HPDE6-E6E7 (cell line): ENCODE measurements at regions not wholly inside any gene's neighbourhood (a gene's known extent, or its start where the extent isn't known, plus 50 kb on each side); places are given as distances from the start of the nearest gene placed in this dataset.

Experiments used
- DNase-seq: peaks from one replicate; pipeline ENCODE4 v3.0.0; 2011; ENCODE audit warnings: missing footprints; ENCODE audit errors: extremely low spot score

- no peak for DNase-seq
Observed at GRCh38 chr14:49527221-49527620, 59.0 kb downstream of the RPS29 start.

GRCh38 chr14:49526101-49526500 lies 60.1 kb downstream of the RPS29 start:
- DNase-seq = no peak

DNA sequence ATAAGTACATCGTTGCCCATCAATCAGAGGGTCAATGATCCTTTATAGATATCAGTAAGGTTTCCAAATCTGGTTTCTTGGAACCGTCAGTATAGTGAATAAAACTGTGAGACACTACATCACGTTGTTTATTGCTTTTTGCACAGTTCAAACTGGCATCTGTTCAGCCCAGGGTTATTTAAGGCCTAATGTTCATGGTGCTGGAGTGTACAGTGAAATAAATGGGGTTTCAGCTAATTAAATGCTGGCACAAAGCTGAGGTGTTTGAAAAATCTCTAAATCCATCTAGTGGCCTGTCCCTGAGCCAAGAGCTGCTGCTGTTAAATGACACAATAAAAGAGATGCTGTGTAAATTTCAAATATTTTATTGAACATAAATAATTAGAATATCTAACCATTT lies 69.9 kb downstream of the RPS29 start:
- DNase-seq = no peak

- no peak for DNase-seq
Observed at GRCh38 chr14:49512571-49512970, 73.6 kb downstream of the RPS29 start.

DNA sequence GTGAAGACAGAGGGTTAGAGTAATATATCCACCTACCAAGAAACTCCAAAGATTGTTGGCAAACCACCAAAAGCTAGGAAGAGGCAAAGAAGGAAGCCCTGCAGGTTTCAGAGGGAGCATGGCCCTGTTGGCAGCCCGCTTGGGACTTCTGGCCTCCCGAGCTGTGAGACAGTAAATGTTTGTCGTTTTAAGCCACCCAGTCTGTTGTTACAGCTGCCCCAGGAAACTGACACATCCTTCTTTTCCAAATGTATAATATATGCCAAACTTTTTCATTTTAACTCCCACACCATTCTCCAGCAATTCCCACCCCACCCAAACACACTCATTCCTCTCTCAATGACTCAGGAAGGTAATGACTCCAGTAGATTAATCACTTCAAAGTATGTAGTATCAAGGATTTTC lies 74.0 kb downstream of the RPS29 start:
- peak; percentile 36 for DNase-seq

DNA sequence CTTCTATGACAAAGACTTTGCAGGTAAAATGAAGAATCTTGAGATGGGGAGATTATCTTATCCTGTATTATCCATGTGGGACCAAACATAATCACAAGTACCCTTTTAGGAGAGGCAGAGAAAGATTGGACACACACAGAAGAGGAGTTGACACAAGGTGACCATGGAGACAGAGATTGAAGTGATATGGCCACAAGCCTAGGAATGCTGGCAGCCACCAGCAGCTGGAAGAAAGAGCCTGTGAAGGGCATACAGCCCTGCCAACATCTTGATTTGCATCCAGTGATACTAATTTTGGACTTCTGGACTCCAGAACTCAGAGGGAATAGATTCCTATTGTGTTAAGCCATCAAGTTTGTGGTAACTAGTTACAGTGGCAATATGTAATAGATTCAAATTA lies 78.1 kb downstream of the RPS29 start:
- no peak for DNase-seq

- no peak for DNase-seq
Observed at GRCh38 chr14:49506650-49507049, 79.5 kb downstream of the RPS29 start.

GRCh38 chr14:49505041-49505766 lies 81.0 kb downstream of the RPS29 start:
- DNase-seq = no peak

GRCh38 chr14:49497725-49498348 lies 88.3 kb downstream of the RPS29 start:
- DNase-seq = peak; percentile 34

DNA sequence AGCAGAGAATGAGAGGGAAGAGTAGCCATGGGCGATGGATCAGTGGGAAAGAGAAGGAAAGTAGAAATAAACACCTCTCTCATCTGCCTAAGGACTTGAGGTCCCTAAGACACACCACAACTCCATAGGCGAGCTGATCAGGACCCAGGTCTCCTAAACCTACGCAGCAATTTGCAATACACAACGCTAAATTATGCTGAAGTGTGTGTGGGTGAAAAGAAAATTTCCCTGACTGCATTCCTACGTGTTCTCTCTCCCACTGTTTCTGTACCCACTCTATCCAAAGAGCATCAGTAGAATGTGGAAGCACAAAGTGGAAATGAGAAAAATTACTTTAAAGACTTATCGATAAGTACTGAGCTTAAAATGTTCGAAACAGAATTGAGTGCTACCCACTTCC lies 88.9 kb downstream of the RPS29 start:
- DNase-seq = no peak

GRCh38 chr14:49494836-49495235 lies 91.3 kb downstream of the RPS29 start:
- no peak for DNase-seq

DNA sequence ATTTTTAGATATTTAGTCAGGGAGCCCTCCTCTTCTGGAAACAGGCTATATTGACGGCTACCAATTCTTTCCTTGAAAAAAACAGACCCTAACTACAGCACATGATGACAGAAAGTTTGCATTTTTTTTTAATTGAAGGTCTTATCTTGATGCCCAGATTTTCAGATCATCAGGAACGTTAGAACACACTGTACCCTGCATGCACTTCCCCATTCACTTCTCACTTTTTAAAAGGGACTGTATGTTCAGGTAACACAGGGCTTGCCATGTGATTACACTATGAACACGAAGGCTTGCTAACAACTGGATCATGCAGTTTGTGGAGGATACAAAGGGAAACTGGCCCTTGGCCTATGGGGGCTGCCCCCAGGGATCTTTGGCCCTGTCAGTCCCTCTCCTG lies 92.6 kb downstream of the RPS29 start:
- no peak for DNase-seq

DNA sequence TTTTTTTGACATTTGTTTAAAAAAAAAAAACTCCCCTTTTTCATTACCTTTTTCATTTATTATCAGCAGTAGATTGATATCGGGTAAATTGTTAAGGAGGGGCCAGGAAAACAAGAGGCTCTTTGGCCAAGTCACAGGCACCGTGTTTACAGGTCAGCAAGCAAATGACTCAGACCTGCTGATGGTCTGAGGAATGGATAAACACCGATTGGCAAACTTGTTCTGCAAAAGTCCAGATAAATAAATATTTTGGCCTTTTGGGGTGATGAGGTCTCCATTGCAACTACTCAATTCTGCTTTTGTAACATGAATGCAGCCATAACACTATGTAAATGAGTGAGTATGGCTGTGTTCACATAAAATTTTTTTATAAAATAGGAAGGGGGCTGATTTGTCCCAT lies 94.0 kb downstream of the RPS29 start:
- no peak for DNase-seq

- no peak for DNase-seq
Observed at GRCh38 chr14:49489341-49489740, 96.8 kb downstream of the RPS29 start.

DNA sequence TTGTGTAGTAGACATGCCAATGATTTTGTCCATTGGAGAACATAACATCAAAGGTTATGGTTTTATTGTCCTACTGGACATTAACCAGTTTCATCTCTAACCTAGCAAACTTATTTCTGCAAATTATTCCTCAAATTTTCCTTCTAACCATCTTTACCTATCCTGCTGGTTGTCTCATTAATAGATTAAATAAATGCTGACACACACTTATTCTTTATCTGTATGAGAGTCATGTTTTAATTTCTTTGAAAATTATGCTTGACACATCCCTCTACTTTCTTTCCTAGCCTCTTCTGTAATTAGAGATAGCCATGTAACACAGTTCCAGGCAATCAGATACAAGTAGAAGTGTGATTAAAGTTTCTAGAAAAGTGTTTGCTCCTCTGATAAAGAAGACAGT lies 98.9 kb downstream of the RPS29 start:
- no peak for DNase-seq

DNA sequence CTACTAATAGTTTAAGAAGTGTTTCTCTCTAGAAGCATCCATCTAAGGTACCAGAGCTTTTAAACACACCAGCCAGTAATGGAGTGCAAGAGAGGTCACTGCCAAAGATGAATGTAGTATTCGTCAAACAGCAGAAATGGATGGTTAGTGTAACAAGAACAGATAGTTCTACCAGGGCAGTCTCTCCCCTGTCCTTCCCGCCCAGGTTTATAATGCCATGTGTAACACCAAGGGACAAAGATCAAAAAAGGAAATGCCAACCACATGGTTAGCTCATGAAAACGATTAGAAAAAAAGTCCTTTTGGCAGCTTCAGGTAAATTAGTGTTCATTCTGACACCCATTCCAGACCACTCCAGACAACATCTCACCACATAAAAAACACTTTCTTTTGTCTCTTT lies 100.9 kb downstream of the RPS29 start:
- DNase-seq = no peak

GRCh38 chr14:49484180-49484579 lies 102.0 kb downstream of the RPS29 start:
- DNase-seq = no peak

- DNase-seq = no peak
Observed at GRCh38 chr14:49483268-49483667, 102.9 kb downstream of the RPS29 start.

DNA sequence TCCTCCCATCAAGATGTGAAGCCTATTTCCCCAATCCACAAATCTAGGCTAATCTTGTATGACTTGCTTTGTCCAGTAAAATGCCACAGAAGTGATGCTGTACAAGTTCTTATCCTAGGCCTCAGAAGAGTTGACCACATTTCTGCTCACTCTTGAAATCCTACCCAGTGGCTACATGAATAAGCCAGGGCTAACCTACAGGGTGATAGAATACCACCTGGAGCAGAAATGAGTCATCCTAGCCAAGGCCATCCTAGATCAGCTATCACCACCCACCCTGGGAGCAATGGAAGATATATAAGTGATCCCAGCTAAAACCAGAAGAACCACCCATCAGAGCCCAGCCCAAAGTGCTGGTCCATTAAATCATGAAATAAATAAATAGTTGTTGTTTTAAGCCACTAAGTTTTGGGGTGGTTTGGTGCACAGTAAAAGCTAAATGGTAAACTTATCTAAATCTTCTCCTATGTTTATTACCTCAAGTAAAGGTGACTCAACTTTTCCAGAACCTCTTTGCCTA lies 105.1 kb downstream of the RPS29 start:
- no peak for DNase-seq

- no peak for DNase-seq
Observed at GRCh38 chr14:49480053-49480760, 106.0 kb downstream of the RPS29 start.

DNA sequence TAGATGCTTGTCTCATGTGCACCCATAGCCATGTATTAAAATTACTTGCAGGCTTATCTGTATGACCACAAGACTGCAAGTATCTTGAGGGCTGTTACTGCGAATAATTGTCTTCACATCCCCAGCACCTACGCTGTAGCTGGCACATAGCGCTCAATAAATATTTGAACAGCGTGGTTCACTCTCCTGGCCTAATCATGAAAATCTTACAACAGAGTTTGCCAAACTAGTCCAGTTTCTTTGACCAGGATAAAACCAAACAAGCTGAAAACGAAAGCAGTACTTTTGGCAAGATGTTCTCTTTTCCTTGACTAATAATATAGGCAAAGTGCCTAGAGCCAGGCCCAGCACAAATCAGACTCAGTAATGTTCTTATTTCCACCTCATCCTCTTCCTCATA lies 106.7 kb downstream of the RPS29 start:
- DNase-seq = no peak

GRCh38 chr14:49478784-49479183 lies 107.4 kb downstream of the RPS29 start:
- no peak for DNase-seq

DNA sequence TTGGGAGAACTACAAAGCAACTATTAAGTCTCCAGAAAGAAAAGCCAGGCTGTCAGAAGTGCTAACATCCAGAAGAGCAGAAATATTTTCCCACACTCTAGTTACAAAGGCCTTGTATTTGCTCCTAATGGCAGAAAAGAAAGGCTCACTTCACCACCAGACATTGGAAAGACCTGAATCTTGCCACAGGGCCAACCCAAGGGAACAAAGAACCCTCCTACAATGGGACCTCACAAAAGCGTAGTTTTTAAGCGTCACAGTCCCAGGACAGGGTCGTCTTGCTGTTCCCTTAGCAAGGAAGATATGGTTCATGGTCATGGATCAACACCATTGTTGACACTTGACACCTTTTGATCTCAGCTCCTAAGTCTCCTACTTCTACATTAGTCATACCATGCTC lies 119.1 kb downstream of the RPS29 start:
- no peak for DNase-seq
